ENCODE measurements at regions not wholly inside any gene's neighbourhood (a gene's known extent, or its start where the extent isn't known, plus 50 kb on each side); places are given as distances from the start of the nearest gene placed in this dataset.

DNA sequence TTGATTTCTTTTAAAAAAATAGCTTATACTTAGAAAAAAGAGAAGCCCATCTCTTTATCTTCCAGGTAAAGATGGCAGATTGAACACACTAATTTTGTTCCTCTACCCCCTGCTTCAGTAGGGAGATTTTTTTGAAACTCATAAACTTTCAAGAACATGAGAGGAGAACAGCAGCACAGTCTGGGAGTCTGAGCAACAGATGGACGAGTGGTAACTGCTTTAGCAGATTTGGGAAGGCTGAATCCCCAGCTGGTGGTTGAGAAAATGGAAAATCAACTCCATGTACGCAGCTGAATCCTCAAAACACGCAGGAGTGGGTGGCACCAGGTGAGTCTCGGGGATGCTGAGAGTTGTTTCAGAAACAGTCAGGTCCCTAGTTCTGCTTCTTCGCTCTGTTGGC, 114.6 kb upstream of the CTBP2 start:
- WGBS (ENCODE audit: low lambda C conversion rate) = 34% methylated on average over 5 of the region's 5 CpGs
- H3K4me2 ChIP-seq = no peak overlapping the region
- no peak overlapping the region for H2AFZ ChIP-seq (ENCODE audit: low read depth)
- H3K4me1 ChIP-seq (ENCODE audit: control insufficient read depth in 1 of 2, insufficient read depth in 2 of 2, low read depth in 1 of 2, low read length in 1 of 2) = peaks cover 0 to 5% of the 10 kb centered on the region in 2 experiments; a peak in 1 of 4 replicates
- DNase-seq = no peak
- no peak overlapping the region for H3K27ac ChIP-seq (ENCODE audit: low read depth in 2 of 2, low read length in 1 of 2)
- H3K9me2 ChIP-seq = no peaks in the 10 kb centered on the region
- H3K4me3 ChIP-seq (ENCODE audit: low read depth in 2 of 2, low read length in 1 of 2) = no peak overlapping the region
- H3K36me3 ChIP-seq (replicated peaks in 1 of 2; ENCODE audit: control insufficient read depth in 1 of 2, insufficient read depth in 2 of 2, low read length in 1 of 2) = no peaks in the 10 kb centered on the region
- ChIA-PET CTCF (no interaction called here), POLR2A (no interaction called here)
- H3K9ac ChIP-seq = no peak overlapping the region
- no peaks in the 10 kb centered on the region for H3K79me2 ChIP-seq (ENCODE audit: insufficient read depth)
- no peaks in the 10 kb centered on the region for H3F3A ChIP-seq (replicated peaks; ENCODE audit: insufficient read depth)
- H3K27me3 ChIP-seq (ENCODE audit: insufficient read depth) = no peaks in the 10 kb centered on the region
- TF ChIP-seq, protein P1, sequence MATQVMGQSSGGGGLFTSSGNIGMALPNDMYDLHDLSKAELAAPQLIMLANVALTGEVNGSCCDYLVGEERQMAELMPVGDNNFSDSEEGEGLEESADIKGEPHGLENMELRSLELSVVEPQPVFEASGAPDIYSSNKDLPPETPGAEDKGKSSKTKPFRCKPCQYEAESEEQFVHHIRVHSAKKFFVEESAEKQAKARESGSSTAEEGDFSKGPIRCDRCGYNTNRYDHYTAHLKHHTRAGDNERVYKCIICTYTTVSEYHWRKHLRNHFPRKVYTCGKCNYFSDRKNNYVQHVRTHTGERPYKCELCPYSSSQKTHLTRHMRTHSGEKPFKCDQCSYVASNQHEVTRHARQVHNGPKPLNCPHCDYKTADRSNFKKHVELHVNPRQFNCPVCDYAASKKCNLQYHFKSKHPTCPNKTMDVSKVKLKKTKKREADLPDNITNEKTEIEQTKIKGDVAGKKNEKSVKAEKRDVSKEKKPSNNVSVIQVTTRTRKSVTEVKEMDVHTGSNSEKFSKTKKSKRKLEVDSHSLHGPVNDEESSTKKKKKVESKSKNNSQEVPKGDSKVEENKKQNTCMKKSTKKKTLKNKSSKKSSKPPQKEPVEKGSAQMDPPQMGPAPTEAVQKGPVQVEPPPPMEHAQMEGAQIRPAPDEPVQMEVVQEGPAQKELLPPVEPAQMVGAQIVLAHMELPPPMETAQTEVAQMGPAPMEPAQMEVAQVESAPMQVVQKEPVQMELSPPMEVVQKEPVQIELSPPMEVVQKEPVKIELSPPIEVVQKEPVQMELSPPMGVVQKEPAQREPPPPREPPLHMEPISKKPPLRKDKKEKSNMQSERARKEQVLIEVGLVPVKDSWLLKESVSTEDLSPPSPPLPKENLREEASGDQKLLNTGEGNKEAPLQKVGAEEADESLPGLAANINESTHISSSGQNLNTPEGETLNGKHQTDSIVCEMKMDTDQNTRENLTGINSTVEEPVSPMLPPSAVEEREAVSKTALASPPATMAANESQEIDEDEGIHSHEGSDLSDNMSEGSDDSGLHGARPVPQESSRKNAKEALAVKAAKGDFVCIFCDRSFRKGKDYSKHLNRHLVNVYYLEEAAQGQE (IDR thresholded peaks at IDR 0.05; ENCODE audit: low read depth, low read length) = no peak
- TF ChIP-seq, protein P2, sequence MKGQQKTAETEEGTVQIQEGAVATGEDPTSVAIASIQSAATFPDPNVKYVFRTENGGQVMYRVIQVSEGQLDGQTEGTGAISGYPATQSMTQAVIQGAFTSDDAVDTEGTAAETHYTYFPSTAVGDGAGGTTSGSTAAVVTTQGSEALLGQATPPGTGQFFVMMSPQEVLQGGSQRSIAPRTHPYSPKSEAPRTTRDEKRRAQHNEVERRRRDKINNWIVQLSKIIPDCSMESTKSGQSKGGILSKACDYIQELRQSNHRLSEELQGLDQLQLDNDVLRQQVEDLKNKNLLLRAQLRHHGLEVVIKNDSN (IDR thresholded peaks at IDR 0.05; ENCODE audit: borderline replicate concordance, low read depth) = no peak
- no peaks in the 10 kb centered on the region for H3K9me3 ChIP-seq
- H4K20me1 ChIP-seq (ENCODE audit: insufficient read depth) = no peaks in the 10 kb centered on the region

DNA sequence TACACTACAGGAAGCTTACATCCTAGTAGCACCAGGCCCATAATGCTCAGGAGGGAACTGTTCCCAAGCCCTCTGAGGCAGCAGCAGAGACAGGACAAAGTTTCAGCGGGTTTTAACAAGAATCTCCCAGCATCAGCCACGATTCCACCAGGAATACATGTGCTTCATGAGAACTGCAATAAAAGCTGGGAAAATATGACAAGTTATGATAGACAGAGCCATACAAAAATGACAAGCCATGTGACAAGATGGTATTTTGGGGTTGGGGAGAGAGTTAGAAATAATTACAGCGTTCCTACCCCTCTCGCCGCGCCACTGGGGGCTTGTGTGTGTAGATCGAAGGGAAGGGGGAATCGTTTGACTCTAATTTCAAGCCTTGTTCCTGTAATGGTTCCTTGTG, 112.7 kb upstream of the CTBP2 start:
- Histone ChIP-seq H3K27me3 (ENCODE audit: insufficient read depth) (no peaks in the 10 kb centered on the region), H3K27ac (ENCODE audit: low read depth in 2 of 2, low read length in 1 of 2) (no peak overlapping the region), H3K36me3 (replicated peaks in 1 of 2; ENCODE audit: control insufficient read depth in 1 of 2, insufficient read depth in 2 of 2, low read length in 1 of 2) (no peaks in the 10 kb centered on the region), H3K79me2 (ENCODE audit: insufficient read depth) (no peaks in the 10 kb centered on the region), H3K9me3 (no peaks in the 10 kb centered on the region), H3F3A (replicated peaks; ENCODE audit: insufficient read depth) (no peaks in the 10 kb centered on the region), H3K4me2 (no peak overlapping the region), H3K4me1 (ENCODE audit: control insufficient read depth in 1 of 2, insufficient read depth in 2 of 2, low read depth in 1 of 2, low read length in 1 of 2) (peaks cover 0 to 5% of the 10 kb centered on the region in 2 experiments; a peak in 1 of 4 replicates), H4K20me1 (ENCODE audit: insufficient read depth) (no peaks in the 10 kb centered on the region), H2AFZ (ENCODE audit: low read depth) (no peak overlapping the region), H3K4me3 (ENCODE audit: low read depth in 2 of 2, low read length in 1 of 2) (no peak overlapping the region), H3K9ac (no peak overlapping the region), H3K9me2 (no peaks in the 10 kb centered on the region)
- DNase-seq = no peak
- ChIA-PET CTCF (no interaction called here), POLR2A (no interaction called here)
- WGBS (ENCODE audit: low lambda C conversion rate) = 60% methylated on average over 8 of the region's 8 CpGs
- TF ChIP-seq FOSL2 (IDR thresholded peaks at IDR 0.05; ENCODE audit: borderline replicate concordance, low read depth) (no peak), RXRA (IDR thresholded peaks at IDR 0.05; ENCODE audit: borderline replicate concordance, low read depth) (no peak), NRF1 (IDR thresholded peaks at IDR 0.05; ENCODE audit: low read depth, low read length) (no peak), RCOR1 (IDR thresholded peaks at IDR 0.05; ENCODE audit: low read length) (no peak), POLR2AphosphoS5 (IDR thresholded peaks at IDR 0.05; ENCODE audit: low read depth, low read length) (no peak), FOXJ3 (CRISPR knock-in tag; IDR thresholded peaks at IDR 0.05) (no peak), SIN3A (IDR thresholded peaks at IDR 0.05; ENCODE audit: borderline replicate concordance, low read depth, low read length) (no peak), RAD21 (IDR thresholded peaks at IDR 0.05; ENCODE audit: low read length) (no peak), CHD2 (IDR thresholded peaks at IDR 0.05; ENCODE audit: low read length, partially characterized antibody) (no peak)
- TF ChIP-seq, protein P3, sequence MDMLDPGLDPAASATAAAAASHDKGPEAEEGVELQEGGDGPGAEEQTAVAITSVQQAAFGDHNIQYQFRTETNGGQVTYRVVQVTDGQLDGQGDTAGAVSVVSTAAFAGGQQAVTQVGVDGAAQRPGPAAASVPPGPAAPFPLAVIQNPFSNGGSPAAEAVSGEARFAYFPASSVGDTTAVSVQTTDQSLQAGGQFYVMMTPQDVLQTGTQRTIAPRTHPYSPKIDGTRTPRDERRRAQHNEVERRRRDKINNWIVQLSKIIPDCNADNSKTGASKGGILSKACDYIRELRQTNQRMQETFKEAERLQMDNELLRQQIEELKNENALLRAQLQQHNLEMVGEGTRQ (IDR thresholded peaks at IDR 0.05; ENCODE audit: borderline replicate concordance, low read depth, low read length) = no peak
- TF ChIP-seq, protein P4, sequence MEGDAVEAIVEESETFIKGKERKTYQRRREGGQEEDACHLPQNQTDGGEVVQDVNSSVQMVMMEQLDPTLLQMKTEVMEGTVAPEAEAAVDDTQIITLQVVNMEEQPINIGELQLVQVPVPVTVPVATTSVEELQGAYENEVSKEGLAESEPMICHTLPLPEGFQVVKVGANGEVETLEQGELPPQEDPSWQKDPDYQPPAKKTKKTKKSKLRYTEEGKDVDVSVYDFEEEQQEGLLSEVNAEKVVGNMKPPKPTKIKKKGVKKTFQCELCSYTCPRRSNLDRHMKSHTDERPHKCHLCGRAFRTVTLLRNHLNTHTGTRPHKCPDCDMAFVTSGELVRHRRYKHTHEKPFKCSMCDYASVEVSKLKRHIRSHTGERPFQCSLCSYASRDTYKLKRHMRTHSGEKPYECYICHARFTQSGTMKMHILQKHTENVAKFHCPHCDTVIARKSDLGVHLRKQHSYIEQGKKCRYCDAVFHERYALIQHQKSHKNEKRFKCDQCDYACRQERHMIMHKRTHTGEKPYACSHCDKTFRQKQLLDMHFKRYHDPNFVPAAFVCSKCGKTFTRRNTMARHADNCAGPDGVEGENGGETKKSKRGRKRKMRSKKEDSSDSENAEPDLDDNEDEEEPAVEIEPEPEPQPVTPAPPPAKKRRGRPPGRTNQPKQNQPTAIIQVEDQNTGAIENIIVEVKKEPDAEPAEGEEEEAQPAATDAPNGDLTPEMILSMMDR (IDR thresholded peaks at IDR 0.05) = no peak
- TF ChIP-seq, protein P5, sequence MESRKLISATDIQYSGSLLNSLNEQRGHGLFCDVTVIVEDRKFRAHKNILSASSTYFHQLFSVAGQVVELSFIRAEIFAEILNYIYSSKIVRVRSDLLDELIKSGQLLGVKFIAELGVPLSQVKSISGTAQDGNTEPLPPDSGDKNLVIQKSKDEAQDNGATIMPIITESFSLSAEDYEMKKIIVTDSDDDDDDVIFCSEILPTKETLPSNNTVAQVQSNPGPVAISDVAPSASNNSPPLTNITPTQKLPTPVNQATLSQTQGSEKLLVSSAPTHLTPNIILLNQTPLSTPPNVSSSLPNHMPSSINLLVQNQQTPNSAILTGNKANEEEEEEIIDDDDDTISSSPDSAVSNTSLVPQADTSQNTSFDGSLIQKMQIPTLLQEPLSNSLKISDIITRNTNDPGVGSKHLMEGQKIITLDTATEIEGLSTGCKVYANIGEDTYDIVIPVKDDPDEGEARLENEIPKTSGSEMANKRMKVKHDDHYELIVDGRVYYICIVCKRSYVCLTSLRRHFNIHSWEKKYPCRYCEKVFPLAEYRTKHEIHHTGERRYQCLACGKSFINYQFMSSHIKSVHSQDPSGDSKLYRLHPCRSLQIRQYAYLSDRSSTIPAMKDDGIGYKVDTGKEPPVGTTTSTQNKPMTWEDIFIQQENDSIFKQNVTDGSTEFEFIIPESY (IDR thresholded peaks at IDR 0.05; ENCODE audit: borderline replicate concordance, low read depth) = no peak
- TF ChIP-seq, protein P6, sequence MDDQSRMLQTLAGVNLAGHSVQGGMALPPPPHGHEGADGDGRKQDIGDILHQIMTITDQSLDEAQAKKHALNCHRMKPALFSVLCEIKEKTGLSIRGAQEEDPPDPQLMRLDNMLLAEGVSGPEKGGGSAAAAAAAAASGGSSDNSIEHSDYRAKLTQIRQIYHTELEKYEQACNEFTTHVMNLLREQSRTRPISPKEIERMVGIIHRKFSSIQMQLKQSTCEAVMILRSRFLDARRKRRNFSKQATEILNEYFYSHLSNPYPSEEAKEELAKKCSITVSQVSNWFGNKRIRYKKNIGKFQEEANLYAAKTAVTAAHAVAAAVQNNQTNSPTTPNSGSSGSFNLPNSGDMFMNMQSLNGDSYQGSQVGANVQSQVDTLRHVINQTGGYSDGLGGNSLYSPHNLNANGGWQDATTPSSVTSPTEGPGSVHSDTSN (IDR thresholded peaks at IDR 0.05) = no peak
- TF ChIP-seq, protein P7, sequence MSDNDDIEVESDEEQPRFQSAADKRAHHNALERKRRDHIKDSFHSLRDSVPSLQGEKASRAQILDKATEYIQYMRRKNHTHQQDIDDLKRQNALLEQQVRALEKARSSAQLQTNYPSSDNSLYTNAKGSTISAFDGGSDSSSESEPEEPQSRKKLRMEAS (IDR thresholded peaks at IDR 0.05; ENCODE audit: low read depth) = no peak

Measured in SK-N-SH (cell line).